Gastroesophageal sphincter (tissue), 3 donors: ENCODE measurements at regions not wholly inside any gene's neighbourhood (a gene's known extent, or its start where the extent isn't known, plus 50 kb on each side); places are given as distances from the start of the nearest gene placed in this dataset.

ENCODE experiments used
- CTCF ChIP-seq, 4 experiments: fragments of 200-600 bp in 2 of 4; fragments of 450-650 bp in 2 of 4; sonication (generic) in 1 of 4; IDR thresholded peaks; one replicate each; pipeline ENCODE4 v1.5.1; 2017 to 2019; ENCODE audit warnings: antibody characterized with exemption in 4 of 4, mild to moderate bottlenecking in 2 of 4, moderate library complexity in 2 of 4
- POLR2A ChIP-seq, 2 donors: fragments of 450-650 bp; IDR thresholded peaks; one replicate each; pipeline ENCODE4 v1.6.1; 2017; ENCODE audit warnings: antibody characterized with exemption in 2 of 2, mild to moderate bottlenecking in 2 of 2, moderate library complexity in 1 of 2
- POLR2AphosphoS5 ChIP-seq: sonication (generic); formaldehyde crosslinking; IDR thresholded peaks from one replicate; pipeline ENCODE4 v1.6.1; 2017; ENCODE audit warnings: antibody characterized with exemption

GRCh38 chr16:63921737-63922295 lies 1200.0 kb downstream of the CDH11 start:
- no peak for TF ChIP-seq CTCF (IDR thresholded peaks at IDR 0.05)
- TF ChIP-seq POLR2A (IDR thresholded peaks at IDR 0.05) = no peak
- no peak for TF ChIP-seq POLR2AphosphoS5
